GM10266 (cell line): ENCODE measurements at regions not wholly inside any gene's neighbourhood (a gene's known extent, or its start where the extent isn't known, plus 50 kb on each side); places are given as distances from the start of the nearest gene placed in this dataset.
"Not testable (repeated sequence)": the region's sequence is repeated elsewhere in the genome, so short reads cannot be mapped to it uniquely, and the experiment has no call there.

Source experiments
- DNase-seq: peaks from one replicate; pipeline ENCODE4 v3.0.0; 2012; ENCODE audit errors: extremely low spot score
- CTCF ChIP-seq: IDR thresholded peaks from 2 replicates; pipeline ENCODE4 v1.5.1; 2012; ENCODE audit warnings: mild to moderate bottlenecking, low read depth; ENCODE audit not compliant: control insufficient read depth, insufficient read depth; ENCODE audit errors: missing control alignments

GRCh38 chr2:87196720-87197388 is 175.2 kb upstream of the PLGLB1 start:
- DNase-seq: not testable (repeated sequence)

- DNase-seq: not testable (repeated sequence)
These were observed 176.8 kb upstream of the PLGLB1 start for GRCh38 chr2:87198422-87198821.

- not testable (repeated sequence) for DNase-seq
These were observed 177.6 kb upstream of the PLGLB1 start for GRCh38 chr2:87199228-87199627.

DNA sequence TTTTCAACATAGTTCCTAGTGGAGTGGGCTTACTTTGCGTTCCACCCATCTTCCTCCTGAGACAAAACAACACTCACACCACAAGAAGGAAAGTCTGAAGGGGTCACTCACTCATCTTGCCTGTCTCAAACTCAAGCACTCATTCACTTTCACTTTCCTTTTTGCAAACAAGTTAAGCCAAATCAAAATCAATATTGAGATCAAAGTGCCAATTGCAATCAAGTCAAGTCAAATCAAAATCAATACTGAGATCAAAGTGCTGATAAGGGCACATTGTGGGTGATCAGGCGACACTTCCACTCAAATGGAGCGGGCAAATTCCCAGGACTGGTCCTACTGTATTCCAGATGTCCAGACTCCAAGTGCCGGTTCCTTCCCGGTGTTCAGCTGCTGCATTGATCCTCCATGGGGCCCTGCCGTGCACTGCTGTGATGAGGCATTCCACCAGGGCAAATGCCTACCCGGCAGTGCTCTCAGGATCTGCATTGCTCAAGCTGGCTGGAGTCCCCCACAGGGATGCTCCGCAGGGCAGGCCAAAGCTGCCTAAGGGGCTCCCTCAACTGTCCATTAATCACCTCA is 183.0 kb upstream of the PLGLB1 start:
- not testable (repeated sequence) for DNase-seq

DNA sequence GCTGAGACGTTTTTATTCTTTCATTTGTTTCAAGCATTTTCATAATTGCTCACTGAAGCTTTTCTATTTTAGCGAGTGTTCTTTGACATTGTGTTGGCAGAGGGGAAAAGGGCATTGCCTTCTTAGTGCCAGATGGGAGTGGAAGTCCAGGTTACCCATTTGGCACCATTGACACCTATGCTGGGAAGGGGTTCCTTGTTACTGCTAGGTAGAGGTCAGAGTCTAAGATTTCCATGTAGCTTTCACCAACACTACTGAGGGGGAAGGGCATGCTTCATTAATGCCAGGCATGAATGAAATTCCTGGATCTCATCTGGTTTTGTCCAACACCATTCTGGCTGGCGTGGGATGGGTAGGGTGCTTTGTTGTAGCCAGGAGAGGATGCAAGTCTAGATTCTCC is 191.3 kb upstream of the PLGLB1 start:
- DNase-seq: not testable (repeated sequence)

DNA sequence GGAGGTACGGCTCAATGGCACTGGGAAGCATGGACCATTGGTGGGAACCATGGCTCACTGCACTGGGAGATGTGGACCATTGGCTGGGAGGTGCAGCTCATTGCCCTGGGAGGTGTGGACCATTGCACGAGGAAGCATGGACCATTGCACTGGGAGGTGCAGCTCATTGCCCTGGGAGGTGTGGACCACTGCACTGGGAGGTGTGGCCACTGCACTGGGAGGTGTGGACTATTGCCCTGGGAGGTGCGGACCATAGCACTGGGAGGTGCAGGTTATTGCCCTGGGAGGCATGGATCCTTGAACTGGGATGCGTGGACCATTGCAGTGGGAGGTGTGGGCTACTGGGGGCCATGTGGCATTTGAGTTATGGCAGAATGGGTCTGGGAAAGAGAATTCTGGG is 195.4 kb upstream of the PLGLB1 start:
- DNase-seq: not testable (repeated sequence)

DNA sequence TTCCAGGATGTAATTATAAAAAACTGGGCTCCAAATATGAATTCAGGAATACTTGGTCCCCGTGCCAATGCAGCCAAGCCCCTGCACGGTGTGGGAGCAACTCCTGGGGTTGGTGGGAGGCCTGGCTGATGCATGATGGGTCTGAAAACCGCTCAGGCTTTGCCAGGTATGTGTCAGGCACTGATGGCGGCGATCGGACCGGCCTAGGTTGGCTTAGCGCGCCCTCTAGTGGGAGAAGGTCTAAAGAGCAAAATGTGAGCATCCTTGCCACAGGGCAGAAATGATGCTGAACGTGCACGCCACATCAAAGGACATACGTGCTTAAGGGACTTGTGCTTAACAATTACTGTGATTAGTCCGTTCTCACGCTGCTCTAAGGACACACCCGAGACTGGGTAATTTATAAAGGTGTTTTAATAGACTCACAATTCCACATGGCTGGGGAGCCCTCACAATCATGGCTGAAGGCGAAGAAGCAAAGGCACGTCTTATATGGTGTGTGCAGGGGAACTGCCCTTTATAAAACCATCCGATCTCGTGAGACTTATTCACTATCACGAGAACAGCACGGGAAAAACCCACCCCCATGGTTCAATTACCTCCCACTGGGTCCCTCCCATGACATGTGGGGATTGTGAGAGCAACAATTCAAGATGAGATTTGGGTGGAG is 196.2 kb upstream of the PLGLB1 start:
- not testable (repeated sequence) for DNase-seq
- peak; percentile 23 for TF ChIP-seq CTCF

DNA sequence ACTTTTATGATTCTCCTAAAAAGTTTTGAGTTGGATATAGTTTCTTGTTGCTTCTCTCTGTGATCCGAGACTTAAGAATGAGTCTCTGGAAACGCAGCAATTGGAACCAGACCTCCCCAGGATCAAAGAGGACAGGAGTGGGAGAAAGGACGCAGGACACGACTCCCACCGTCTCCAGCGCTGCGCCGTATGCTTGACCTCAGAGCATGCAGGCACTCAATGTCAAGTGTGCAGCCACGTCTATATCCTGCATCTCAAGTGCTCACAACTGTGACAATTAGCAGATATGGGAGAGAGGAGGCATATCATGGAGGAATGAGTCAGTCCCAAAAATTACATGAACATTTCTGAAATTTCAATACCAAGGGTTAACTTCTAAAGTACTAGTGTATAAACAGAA is 199.0 kb upstream of the PLGLB1 start:
- not testable (repeated sequence) for DNase-seq

DNA sequence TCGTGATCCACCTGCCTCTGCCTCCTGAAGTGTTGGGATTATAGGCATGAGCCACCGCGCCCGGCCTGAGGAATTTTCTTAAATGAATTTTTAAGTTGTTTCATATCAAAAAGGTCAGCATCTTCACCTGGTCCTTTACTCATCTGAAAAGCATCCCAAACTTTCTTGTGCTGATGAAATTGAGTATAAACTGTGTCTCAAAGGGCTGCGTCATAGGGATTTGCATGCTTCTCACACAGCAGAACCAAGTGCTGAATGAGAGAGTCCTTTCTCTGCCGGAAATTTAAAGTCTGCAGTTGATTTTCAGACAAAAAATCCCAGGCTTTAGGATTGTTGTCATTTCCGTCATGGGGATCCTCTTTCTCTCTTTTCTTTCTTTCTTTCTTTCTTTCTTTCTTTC is 200.5 kb upstream of the PLGLB1 start:
- DNase-seq: not testable (repeated sequence)

DNA sequence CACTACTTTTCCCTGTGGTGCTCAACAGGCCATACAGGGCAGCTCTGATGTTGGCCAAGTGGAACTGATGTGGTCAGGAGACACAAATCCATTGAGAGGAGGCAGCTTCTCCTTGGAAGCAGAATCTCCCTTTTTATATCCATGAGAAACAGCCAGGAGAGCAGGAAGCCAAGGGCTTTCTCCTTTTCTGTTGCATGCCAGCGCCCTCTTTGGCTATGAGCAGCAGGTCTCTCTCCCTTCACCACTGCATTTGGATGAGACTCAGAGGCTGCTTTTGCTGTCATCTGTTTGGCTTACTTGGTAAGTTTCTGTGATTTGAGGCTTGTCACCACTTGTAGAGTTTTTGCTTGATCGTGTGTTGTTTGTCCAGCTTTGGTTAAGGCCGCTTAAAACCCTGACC is 202.2 kb upstream of the PLGLB1 start:
- DNase-seq: not testable (repeated sequence)

DNA sequence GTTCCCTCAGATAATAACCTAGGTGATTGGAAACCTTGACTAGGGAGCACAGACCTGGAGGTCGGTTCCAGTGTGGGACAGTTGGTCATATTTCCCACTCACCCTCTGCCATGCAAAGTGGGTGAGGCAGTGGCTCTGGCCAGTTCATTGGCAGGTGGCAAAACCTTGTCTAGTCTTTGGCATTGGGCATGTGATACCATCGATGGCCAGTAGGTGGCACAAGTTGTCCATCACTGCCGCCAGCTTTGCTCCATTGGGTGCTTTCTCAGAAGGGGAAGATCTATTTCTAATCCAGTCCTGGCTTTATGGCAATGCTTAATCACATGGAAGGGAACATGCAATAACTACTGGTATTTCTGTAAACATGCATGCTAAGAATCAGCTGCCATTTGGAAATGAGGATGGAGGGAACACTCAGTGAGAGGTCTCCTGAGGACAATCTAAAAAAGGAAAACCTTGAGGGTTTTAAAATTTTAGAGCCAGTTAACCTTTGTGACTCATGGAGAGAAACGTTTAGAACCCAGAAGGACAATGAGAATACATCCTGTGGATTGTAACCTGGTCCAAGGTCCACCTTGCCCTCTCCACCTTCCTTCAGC is 207.5 kb upstream of the PLGLB1 start:
- DNase-seq: not testable (repeated sequence)

DNA sequence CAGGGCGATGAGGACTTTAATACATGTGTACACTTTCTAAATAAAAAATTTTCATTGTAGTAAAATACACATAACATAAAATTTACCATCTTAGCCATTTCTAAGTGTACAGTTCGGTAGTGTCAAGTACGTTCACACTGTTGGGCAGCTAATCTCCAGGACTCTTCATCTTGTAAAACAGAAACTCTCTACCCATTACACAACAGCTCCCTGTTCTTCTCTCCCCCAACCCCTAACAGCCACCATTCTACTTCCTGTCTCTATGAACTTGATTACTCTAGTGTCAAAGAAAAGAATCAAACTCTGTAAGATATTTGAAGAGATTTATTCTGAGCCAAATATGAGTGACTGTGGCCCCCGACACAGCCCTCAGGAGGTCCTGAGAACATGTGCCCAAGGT is 208.3 kb upstream of the PLGLB1 start:
- DNase-seq: not testable (repeated sequence)

DNA sequence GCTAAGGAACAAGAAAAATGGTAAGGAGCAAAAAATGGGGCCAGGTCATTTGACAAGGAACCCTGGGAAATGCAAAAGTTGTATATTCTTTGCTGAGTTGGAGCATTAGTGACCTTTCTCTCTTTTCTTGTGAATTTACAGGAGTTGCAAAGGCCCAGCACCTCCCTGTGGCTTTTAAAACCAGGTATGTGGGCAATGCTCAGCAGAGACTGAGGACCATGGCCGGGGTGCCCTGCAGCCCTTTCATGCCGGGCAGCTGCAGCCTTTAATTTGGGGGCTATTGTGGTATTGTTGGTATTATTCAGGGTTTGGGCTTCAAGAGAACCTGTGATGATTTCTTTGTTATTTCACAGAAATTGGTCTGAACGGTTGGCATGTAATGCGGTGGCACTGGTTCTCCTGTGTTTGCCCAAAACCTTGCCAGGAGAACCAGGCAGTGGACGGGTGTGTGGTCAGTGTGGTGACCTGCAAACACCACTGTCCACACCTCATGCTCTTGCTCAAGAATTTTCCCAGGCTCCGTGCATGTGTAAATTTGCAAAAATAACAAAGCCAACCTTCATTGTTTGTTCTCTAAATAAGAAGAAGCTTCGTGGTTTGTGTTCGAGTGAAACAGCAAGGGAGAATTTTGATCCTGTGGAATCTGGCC is 213.8 kb upstream of the PLGLB1 start:
- DNase-seq: not testable (repeated sequence)

- not testable (repeated sequence) for DNase-seq
These were observed 216.1 kb upstream of the PLGLB1 start for GRCh38 chr2:87237570-87238336.

DNA sequence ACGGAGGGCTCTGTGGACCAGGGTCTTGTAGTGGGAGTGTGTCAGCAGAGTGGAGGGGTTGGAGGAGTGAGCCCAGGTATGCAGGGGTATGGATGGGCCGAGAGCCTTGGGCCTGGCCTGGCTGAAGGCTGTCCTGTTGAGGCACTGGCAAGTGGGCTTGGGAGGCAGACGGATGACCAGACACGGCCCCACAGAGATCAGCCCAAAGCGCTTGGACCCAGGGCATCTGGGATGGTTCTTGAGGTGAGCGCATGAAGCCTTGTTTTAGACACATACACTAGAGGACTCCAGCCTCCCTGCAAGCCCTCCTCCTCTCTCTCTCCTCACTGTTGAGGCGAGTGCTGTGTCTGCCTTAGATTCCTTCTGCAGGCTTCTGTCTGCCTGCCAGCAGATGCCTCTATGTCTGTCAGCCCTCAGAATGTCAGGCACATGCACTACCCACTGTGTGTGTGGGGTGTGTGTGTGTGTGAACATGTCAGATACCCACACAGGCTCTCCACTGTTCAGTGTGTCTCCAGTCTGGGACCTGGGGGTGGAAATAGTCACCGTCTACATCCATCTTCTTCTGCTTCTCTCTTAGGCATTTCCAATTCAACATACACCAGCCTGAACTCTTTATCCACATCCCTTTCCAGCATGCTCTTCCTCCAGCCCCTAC is 218.0 kb upstream of the PLGLB1 start:
- DNase-seq: not testable (repeated sequence)

DNA sequence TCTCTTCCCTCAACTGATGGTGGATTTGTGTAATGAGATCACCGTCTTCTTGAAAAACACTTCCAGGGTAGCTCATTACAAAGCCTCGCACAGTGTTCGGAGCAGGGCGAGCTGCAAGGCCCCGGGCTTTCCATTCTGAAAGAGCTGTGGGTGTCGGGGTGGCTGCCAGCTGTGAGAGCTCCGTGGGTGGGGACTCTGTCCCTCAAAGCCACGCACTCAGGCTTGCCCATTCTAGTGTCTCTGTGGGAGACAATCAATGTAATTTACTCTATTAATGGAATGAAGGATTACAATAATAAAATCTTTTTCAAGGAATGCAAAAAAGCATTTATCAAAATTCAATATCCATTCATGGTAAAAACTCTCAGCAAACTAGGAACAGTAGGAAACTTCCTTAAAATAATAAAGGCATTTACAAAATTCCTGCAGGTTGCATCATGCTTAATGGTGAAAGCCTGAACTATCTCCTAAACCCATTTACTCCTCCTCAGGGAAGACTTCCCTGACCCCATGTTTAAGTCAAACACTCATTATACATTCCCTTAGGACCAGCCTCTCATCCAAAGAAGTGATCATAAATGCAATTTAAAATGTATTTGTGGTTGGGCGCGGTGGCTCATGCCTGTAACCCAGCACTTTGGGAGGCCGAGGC is 224.5 kb upstream of the PLGLB1 start:
- DNase-seq: not testable (repeated sequence)

DNA sequence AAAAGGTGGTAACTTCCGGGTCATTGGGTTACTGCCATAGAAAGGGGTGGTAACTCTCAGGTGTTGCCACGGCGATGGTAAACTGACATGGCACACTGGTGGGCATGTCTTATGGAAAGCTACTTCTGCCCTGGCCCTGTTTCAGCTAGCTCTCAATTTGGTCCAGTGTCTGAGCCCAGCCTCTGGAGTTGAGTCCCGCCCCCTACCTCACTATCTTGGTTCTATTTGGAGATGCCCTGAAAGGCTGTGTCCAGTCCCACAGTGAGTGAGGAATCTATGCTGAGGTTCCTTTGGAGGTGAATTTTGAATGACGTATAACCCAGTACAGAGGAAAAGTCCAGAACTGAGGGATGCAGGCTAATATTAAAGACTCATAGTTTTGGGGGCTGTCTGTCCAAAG is 230.4 kb upstream of the PLGLB1 start:
- not testable (repeated sequence) for DNase-seq

- DNase-seq: not testable (repeated sequence)
These were observed 232.9 kb upstream of the PLGLB1 start for GRCh38 chr2:87254562-87254961.
